CD4-positive, CD25-positive, alpha-beta regulatory T cell (primary cell): ENCODE measurements at regions not wholly inside any gene's neighbourhood (a gene's known extent, or its start where the extent isn't known, plus 50 kb on each side); places are given as distances from the start of the nearest gene placed in this dataset.

ENCODE experiments used
- ATAC-seq, 2 donors: fragments of 150-1000 bp; cut with Tn5 transposase; one replicate each; pipeline ENCODE4 v1.10.0; 2021; ENCODE audit warnings: low read depth in 2 of 2, moderate number of reproducible peaks in 2 of 2, moderate library complexity in 1 of 2
- DNase-seq, 3 donors: peaks; one replicate each; pipeline versions ENCODE4 v3.0.0 to v3.0.0-alpha.2; 2012 to 2022; ENCODE audit warnings: mixed read lengths in 1 of 3
- H3K27ac ChIP-seq: one replicate; pipeline ENCODE4 v1.7.0; 2013; ENCODE audit warnings: mild to moderate bottlenecking, low read length; ENCODE audit not compliant: insufficient read depth, poor library complexity, severe bottlenecking
- H3K27me3 ChIP-seq: one replicate; pipeline ENCODE4 v1.7.0; 2013; ENCODE audit warnings: low read length; ENCODE audit not compliant: control insufficient read depth, insufficient read depth
- H3K36me3 ChIP-seq: one replicate; pipeline ENCODE4 v1.7.0; 2013; ENCODE audit warnings: mild to moderate bottlenecking, low read length, moderate library complexity; ENCODE audit not compliant: control insufficient read depth, insufficient read depth
- H3K4me1 ChIP-seq: 2 replicates; pipeline ENCODE4 v1.7.0; 2013; ENCODE audit warnings: mild to moderate bottlenecking, low read length; ENCODE audit not compliant: insufficient read depth, control insufficient read depth, poor library complexity, severe bottlenecking
- H3K4me3 ChIP-seq: one replicate; pipeline ENCODE4 v1.7.0; 2013; ENCODE audit warnings: low read depth, mild to moderate bottlenecking, low read length, moderate library complexity
- H3K9me3 ChIP-seq, 2 experiments: 1 replicate in 1 of 2; 2 replicates in 1 of 2; pipeline ENCODE4 v1.7.0; 2013; ENCODE audit warnings: low read length in 2 of 2, mild to moderate bottlenecking in 1 of 2, moderate library complexity in 1 of 2; ENCODE audit not compliant: control insufficient read depth in 2 of 2
- H3K27ac Mint-ChIP-seq, 3 donors: one replicate each; pipeline ENCODE4 v1.8.0; 2020 to 2022; ENCODE audit warnings: mild to moderate bottlenecking in 3 of 3, mixed read lengths in 3 of 3, moderate library complexity in 2 of 3
- H3K27me3 Mint-ChIP-seq: one replicate; pipeline ENCODE4 v1.8.0; 2022; ENCODE audit warnings: mild to moderate bottlenecking, mixed read lengths
- H3K36me3 Mint-ChIP-seq: one replicate; pipeline ENCODE4 v1.8.0; 2020; ENCODE audit warnings: mixed read lengths
- H3K4me1 Mint-ChIP-seq, 4 donors: one replicate each; pipeline ENCODE4 v1.8.0; 2020 to 2022; ENCODE audit warnings: mixed read lengths in 4 of 4, mild to moderate bottlenecking in 1 of 4
- H3K4me3 Mint-ChIP-seq, 4 donors: one replicate each; pipeline ENCODE4 v1.8.0; 2020 to 2022; ENCODE audit warnings: mild to moderate bottlenecking in 4 of 4, mixed read lengths in 4 of 4, moderate library complexity in 3 of 4
- H3K9me3 Mint-ChIP-seq, 7 donors: one replicate each; pipeline ENCODE4 v1.8.0; 2020 to 2022; ENCODE audit warnings: mixed read lengths in 7 of 7, mild to moderate bottlenecking in 3 of 7, moderate library complexity in 2 of 7

DNA sequence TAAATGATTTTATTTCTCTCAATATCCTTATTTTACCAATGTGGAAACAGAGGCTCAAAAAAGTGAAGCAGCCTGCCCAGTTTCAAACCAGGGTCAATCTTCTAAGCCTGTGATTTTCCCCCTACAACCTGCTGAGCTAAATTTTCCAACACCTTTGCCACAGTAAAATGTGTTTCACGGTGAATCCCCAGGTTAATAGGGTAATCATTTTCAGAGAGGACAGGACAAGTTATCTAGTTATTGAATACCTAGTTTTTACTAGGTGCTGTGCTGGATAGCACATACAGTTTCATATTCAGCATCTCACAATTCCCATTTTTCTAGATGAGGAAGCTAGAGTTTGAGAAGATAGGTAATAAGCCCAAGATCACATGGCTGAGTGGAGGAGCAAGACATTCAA, 236.6 kb downstream of the PTH2R start:
- peaks cover 0 to 6% (median 2%) of the 10 kb centered on the region in 7 donors for H3K9me3 Mint-ChIP-seq
- Histone ChIP-seq H3K4me1 (no peaks in the 10 kb centered on the region), H3K9me3 (no peaks in the 10 kb centered on the region), H3K27ac (no peak overlapping the region), H3K36me3 (no peaks in the 10 kb centered on the region), H3K27me3 (no peaks in the 10 kb centered on the region), H3K4me3 (no peak overlapping the region)
- H3K27me3 Mint-ChIP-seq, result no peaks in the 10 kb centered on the region
- H3K4me1 Mint-ChIP-seq, result no peaks in the 10 kb centered on the region
- H3K27ac Mint-ChIP-seq, result no peak overlapping the region
- no peaks in the 10 kb centered on the region for H3K36me3 Mint-ChIP-seq
- DNase-seq, result no peak
- H3K4me3 Mint-ChIP-seq, result no peak overlapping the region
- no peak for ATAC-seq

DNA sequence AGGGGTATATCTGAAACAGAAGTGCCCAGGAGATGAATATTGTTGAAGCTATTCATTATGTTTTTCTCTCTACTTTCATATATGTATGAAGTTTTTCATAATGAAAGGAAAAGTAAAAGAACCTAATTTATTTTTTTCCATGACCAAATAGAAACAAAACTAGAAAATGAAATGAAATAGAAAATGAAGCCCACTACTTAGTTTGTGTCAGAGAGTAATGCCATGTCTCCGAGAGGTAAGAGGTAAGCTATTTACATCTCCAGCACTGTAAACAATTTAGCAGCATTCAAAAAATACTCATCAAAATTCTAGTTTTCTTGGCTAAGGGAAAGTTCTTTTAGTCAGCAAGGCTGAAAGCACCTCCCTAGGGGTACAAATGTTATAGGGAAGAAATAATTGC, 238.6 kb downstream of the PTH2R start:
- no peak overlapping the region for H3K27ac ChIP-seq
- no peaks in the 10 kb centered on the region for H3K4me1 ChIP-seq
- DNase-seq (no peak), ATAC-seq (no peak)
- H3K9me3 ChIP-seq, result no peaks in the 10 kb centered on the region
- peaks cover 0 to 6% (median 3%) of the 10 kb centered on the region in 7 donors for H3K9me3 Mint-ChIP-seq
- no peaks in the 10 kb centered on the region for H3K36me3 ChIP-seq
- H3K36me3 Mint-ChIP-seq, result no peaks in the 10 kb centered on the region
- H3K27me3 ChIP-seq, result no peaks in the 10 kb centered on the region
- H3K27ac Mint-ChIP-seq, result no peak overlapping the region
- H3K4me3 ChIP-seq, result no peak overlapping the region
- no peak overlapping the region for H3K4me3 Mint-ChIP-seq
- H3K4me1 Mint-ChIP-seq, result no peaks in the 10 kb centered on the region
- H3K27me3 Mint-ChIP-seq, result no peaks in the 10 kb centered on the region

GRCh38 chr2:208648368-208648767, 241.8 kb downstream of the PTH2R start:
- no peak overlapping the region for H3K27ac Mint-ChIP-seq
- H3K9me3 Mint-ChIP-seq, result peaks cover 0 to 5% (median 3%) of the 10 kb centered on the region in 7 donors
- no peak overlapping the region for H3K4me3 Mint-ChIP-seq
- H3K4me1 Mint-ChIP-seq, result no peaks in the 10 kb centered on the region
- Histone ChIP-seq H3K4me1 (no peaks in the 10 kb centered on the region), H3K27me3 (no peaks in the 10 kb centered on the region), H3K36me3 (no peaks in the 10 kb centered on the region), H3K9me3 (no peaks in the 10 kb centered on the region), H3K27ac (no peak overlapping the region), H3K4me3 (no peak overlapping the region)
- no peaks in the 10 kb centered on the region for H3K27me3 Mint-ChIP-seq
- H3K36me3 Mint-ChIP-seq, result no peaks in the 10 kb centered on the region
- DNase-seq (no peak), ATAC-seq (no peak)

DNA sequence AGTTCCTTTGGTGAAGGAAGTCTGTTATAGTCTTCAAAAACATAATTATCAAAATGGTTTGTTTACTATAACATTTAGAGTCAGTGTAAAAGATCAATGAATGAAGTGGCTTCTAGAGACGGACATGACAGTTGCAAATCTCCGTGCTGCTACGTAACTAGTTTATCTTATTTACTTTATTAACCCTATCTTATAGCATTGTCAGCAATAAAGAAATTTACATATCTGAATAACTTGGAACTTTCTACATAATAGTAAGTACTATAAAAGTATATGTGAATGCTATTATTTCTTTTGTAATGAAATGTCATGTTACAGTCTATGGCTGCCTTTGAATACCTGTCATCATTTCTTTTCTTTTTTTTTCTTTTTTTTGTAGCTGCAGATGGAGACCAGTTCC, 246.8 kb downstream of the PTH2R start:
- ATAC-seq, result no peak
- no peaks in the 10 kb centered on the region for H3K36me3 ChIP-seq
- H3K9me3 Mint-ChIP-seq, result peaks cover 0 to 7% (median 1%) of the 10 kb centered on the region in 7 donors

DNA sequence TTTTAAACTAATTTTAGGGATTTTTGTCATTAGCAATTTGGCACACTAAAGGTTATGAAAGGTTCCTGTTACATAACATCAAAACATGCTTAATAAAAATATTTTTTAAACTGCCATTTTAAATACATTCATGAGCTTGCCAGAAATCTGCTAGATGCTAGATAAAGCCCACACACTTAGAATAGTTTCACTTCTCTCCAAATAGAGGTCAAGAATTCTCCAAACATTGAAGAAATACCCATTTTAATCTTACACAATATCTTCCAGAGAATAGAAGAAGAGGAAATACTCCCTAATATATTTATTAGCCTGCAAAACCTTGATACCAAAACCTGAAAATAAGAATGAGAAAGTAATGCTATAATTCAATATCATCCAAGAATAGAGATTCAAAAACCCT, 247.5 kb downstream of the PTH2R start:
- DNase-seq (no peak), ATAC-seq (no peak)
- Histone ChIP-seq H3K36me3 (no peaks in the 10 kb centered on the region), H3K4me3 (no peak overlapping the region), H3K27me3 (no peaks in the 10 kb centered on the region), H3K9me3 (no peaks in the 10 kb centered on the region), H3K4me1 (no peaks in the 10 kb centered on the region), H3K27ac (no peak overlapping the region)
- H3K27me3 Mint-ChIP-seq, result no peaks in the 10 kb centered on the region
- H3K36me3 Mint-ChIP-seq, result no peaks in the 10 kb centered on the region
- H3K9me3 Mint-ChIP-seq, result peaks cover 0 to 8% (median 1%) of the 10 kb centered on the region in 7 donors
- H3K4me1 Mint-ChIP-seq, result no peaks in the 10 kb centered on the region
- H3K4me3 Mint-ChIP-seq, result no peak overlapping the region
- no peak overlapping the region for H3K27ac Mint-ChIP-seq

More for the DNA sequence above, 246.8 kb downstream of the PTH2R start:
- Mint-ChIP-seq H3K27me3 (no peaks in the 10 kb centered on the region), H3K4me3 (no peak overlapping the region), H3K36me3 (no peaks in the 10 kb centered on the region), H3K27ac (no peak overlapping the region), H3K4me1 (no peaks in the 10 kb centered on the region)
- H3K4me3 ChIP-seq, result no peak overlapping the region
- H3K27ac ChIP-seq, result no peak overlapping the region
- no peaks in the 10 kb centered on the region for H3K9me3 ChIP-seq
- no peak for DNase-seq
- no peaks in the 10 kb centered on the region for H3K4me1 ChIP-seq
- H3K27me3 ChIP-seq, result no peaks in the 10 kb centered on the region

DNA sequence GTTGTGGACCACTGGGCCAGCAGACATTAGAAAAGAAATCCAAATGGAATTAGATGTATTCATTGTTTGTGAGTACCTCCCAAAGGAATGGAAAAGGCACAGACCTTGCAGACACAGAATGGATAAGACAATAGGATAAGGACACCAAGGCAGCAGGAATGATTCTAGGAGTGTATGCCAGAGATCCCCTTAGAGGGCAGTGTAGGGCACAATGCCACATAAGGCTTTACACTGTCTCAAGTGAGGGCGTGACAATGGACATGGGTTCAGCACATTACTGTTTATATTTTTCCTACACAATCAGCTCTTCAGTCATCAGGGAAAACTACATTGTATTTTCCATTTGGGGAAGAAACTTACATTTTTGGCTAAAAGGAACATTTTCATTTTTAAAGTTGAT, 250.9 kb downstream of the PTH2R start:
- Mint-ChIP-seq H3K27me3 (no peaks in the 10 kb centered on the region), H3K36me3 (no peaks in the 10 kb centered on the region), H3K27ac (no peak overlapping the region), H3K9me3 (peaks cover 0 to 10% (median 7%) of the 10 kb centered on the region in 7 donors), H3K4me3 (no peak overlapping the region), H3K4me1 (no peaks in the 10 kb centered on the region)
- DNase-seq (no peak), ATAC-seq (no peak)
- H3K4me1 ChIP-seq, result no peaks in the 10 kb centered on the region
- no peak overlapping the region for H3K27ac ChIP-seq
- H3K27me3 ChIP-seq, result no peaks in the 10 kb centered on the region
- peaks cover 0 to 1% of the 10 kb centered on the region in 2 experiments for H3K9me3 ChIP-seq
- H3K36me3 ChIP-seq, result no peaks in the 10 kb centered on the region
- H3K4me3 ChIP-seq, result no peak overlapping the region

GRCh38 chr2:208669394-208669793, 262.8 kb downstream of the PTH2R start:
- ATAC-seq, result no peak
- H3K9me3 Mint-ChIP-seq, result peaks cover 0 to 8% (median 2%) of the 10 kb centered on the region in 7 donors

DNA sequence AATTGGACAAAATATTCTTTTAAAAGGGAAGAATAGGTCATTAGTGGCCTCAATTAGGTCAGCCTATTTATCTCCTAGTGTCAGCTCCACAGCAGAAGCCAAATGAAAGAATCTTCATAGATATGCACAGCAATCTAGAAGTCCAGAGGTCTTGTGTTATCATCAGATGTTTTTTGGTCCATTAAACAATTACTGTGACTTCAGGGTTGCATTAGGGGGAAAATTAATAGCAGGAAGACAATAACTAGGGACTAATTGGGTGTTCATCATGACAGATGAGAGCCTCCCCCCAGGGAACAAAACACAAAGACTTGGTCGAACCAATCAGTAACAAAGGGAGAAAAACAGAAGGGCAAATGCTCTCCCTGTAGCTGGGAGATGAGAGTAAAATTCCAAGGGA, 264.7 kb downstream of the PTH2R start:
- Mint-ChIP-seq H3K27ac (no peak overlapping the region), H3K36me3 (no peaks in the 10 kb centered on the region)
- ATAC-seq, result no peak

More at GRCh38 chr2:208669394-208669793, 262.8 kb downstream of the PTH2R start:
- Histone ChIP-seq H3K4me3 (no peak overlapping the region), H3K36me3 (no peaks in the 10 kb centered on the region), H3K27ac (no peak overlapping the region), H3K27me3 (no peaks in the 10 kb centered on the region), H3K9me3 (no peaks in the 10 kb centered on the region), H3K4me1 (no peaks in the 10 kb centered on the region)
- Mint-ChIP-seq H3K4me1 (no peaks in the 10 kb centered on the region), H3K27ac (no peak overlapping the region), H3K27me3 (no peaks in the 10 kb centered on the region), H3K36me3 (no peaks in the 10 kb centered on the region), H3K4me3 (no peak overlapping the region)
- no peak for DNase-seq

More for the DNA sequence above, 264.7 kb downstream of the PTH2R start:
- H3K4me1 ChIP-seq, result no peaks in the 10 kb centered on the region
- no peaks in the 10 kb centered on the region for H3K9me3 ChIP-seq
- H3K36me3 ChIP-seq, result no peaks in the 10 kb centered on the region
- no peak overlapping the region for H3K27ac ChIP-seq
- Mint-ChIP-seq H3K4me3 (no peak overlapping the region), H3K27me3 (no peaks in the 10 kb centered on the region), H3K4me1 (no peaks in the 10 kb centered on the region), H3K9me3 (peaks cover 0 to 9% (median 3%) of the 10 kb centered on the region in 7 donors)
- no peak for DNase-seq
- no peaks in the 10 kb centered on the region for H3K27me3 ChIP-seq
- no peak overlapping the region for H3K4me3 ChIP-seq
